Glutamatergic neuron (in vitro differentiated cells): ENCODE measurements at regions not wholly inside any gene's neighbourhood (a gene's known extent, or its start where the extent isn't known, plus 50 kb on each side); places are given as distances from the start of the nearest gene placed in this dataset.

Experiments
- DNase-seq: peaks from one replicate; pipeline ENCODE4 v3.0.0; 2022
- H3K27ac Mint-ChIP-seq: one replicate; pipeline ENCODE4 v1.8.0; 2020; ENCODE audit warnings: mild to moderate bottlenecking, mixed read lengths, inconsistent platforms; ENCODE audit not compliant: unreplicated experiment
- H3K27me3 Mint-ChIP-seq: one replicate; pipeline ENCODE4 v1.8.0; 2020; ENCODE audit warnings: mild to moderate bottlenecking, moderate library complexity, mixed read lengths, inconsistent platforms; ENCODE audit not compliant: unreplicated experiment
- H3K36me3 Mint-ChIP-seq: one replicate; pipeline ENCODE4 v1.8.0; 2020; ENCODE audit warnings: mild to moderate bottlenecking, mixed read lengths, inconsistent platforms; ENCODE audit not compliant: unreplicated experiment
- H3K4me1 Mint-ChIP-seq: one replicate; pipeline ENCODE4 v1.8.0; 2020; ENCODE audit warnings: mild to moderate bottlenecking, low read depth, mixed read lengths, inconsistent platforms; ENCODE audit not compliant: unreplicated experiment
- H3K4me3 Mint-ChIP-seq: one replicate; pipeline ENCODE4 v1.8.0; 2020; ENCODE audit warnings: mild to moderate bottlenecking, mixed read lengths, inconsistent platforms; ENCODE audit not compliant: unreplicated experiment
- H3K9me3 Mint-ChIP-seq: one replicate; pipeline ENCODE4 v1.8.0; 2020; ENCODE audit warnings: mild to moderate bottlenecking, moderate library complexity, mixed read lengths, inconsistent platforms; ENCODE audit not compliant: unreplicated experiment
- CTCF ChIP-seq: fragments of 200-600 bp; sonication (generic); IDR thresholded peaks from one replicate; pipeline ENCODE4 v1.5.0; 2021; ENCODE audit not compliant: partially characterized antibody, unreplicated experiment

GRCh38 chr18:46400449-46400848 lies 256.6 kb downstream of the LOXHD1 start:
- H3K4me1 Mint-ChIP-seq: peaks cover 42% of the 10 kb centered on the region
- no peak overlapping the region for H3K27ac Mint-ChIP-seq
- no peaks in the 10 kb centered on the region for H3K9me3 Mint-ChIP-seq

GRCh38 chr18:46401486-46402070 lies 255.4 kb downstream of the LOXHD1 start:
- Mint-ChIP-seq H3K27me3 (peaks cover 7% of the 10 kb centered on the region), H3K27ac (no peak overlapping the region), H3K4me1 (peaks cover 50% of the 10 kb centered on the region), H3K9me3 (no peaks in the 10 kb centered on the region), H3K4me3 (no peak overlapping the region), H3K36me3 (no peaks in the 10 kb centered on the region)
- DNase-seq: no peak
- no peak for TF ChIP-seq CTCF

More at GRCh38 chr18:46400449-46400848, 256.6 kb downstream of the LOXHD1 start:
- Mint-ChIP-seq H3K4me3 (no peak overlapping the region), H3K27me3 (peaks cover 7% of the 10 kb centered on the region), H3K36me3 (no peaks in the 10 kb centered on the region)
- no peak for DNase-seq
- no peak for TF ChIP-seq CTCF

GRCh38 chr18:46402396-46402795 lies 254.6 kb downstream of the LOXHD1 start:
- no peak for TF ChIP-seq CTCF
- Mint-ChIP-seq H3K27me3 (peaks cover 4% of the 10 kb centered on the region), H3K27ac (no peak overlapping the region), H3K36me3 (peaks cover under 1% of the 10 kb centered on the region), H3K9me3 (peaks cover 4% of the 10 kb centered on the region), H3K4me1 (peaks cover 56% of the 10 kb centered on the region), H3K4me3 (no peak overlapping the region)
- DNase-seq: no peak

- Mint-ChIP-seq H3K9me3 (peaks cover 6% of the 10 kb centered on the region), H3K4me1 (peaks cover 59% of the 10 kb centered on the region), H3K27ac (no peak overlapping the region), H3K36me3 (peaks cover 5% of the 10 kb centered on the region), H3K4me3 (no peak overlapping the region), H3K27me3 (peaks cover 1% of the 10 kb centered on the region)
- DNase-seq: no peak
- no peak for TF ChIP-seq CTCF
Observed at GRCh38 chr18:46402945-46403344, 254.1 kb downstream of the LOXHD1 start.

GRCh38 chr18:46405832-46406538 lies 251.0 kb downstream of the LOXHD1 start:
- Mint-ChIP-seq H3K4me3 (no peak overlapping the region), H3K4me1 (peaks cover 61% of the 10 kb centered on the region), H3K27ac (peak overlapping the region; percentile 25), H3K36me3 (peaks cover 5% of the 10 kb centered on the region), H3K9me3 (peaks cover 8% of the 10 kb centered on the region), H3K27me3 (peaks cover 9% of the 10 kb centered on the region)
- no peak for TF ChIP-seq CTCF
- no peak for DNase-seq
